ENCODE measurements at regions not wholly inside any gene's neighbourhood (a gene's known extent, or its start where the extent isn't known, plus 50 kb on each side); places are given as distances from the start of the nearest gene placed in this dataset.
"Not testable (repeated sequence)": the region's sequence is repeated elsewhere in the genome, so short reads cannot be mapped to it uniquely, and the experiment has no call there.

DNA sequence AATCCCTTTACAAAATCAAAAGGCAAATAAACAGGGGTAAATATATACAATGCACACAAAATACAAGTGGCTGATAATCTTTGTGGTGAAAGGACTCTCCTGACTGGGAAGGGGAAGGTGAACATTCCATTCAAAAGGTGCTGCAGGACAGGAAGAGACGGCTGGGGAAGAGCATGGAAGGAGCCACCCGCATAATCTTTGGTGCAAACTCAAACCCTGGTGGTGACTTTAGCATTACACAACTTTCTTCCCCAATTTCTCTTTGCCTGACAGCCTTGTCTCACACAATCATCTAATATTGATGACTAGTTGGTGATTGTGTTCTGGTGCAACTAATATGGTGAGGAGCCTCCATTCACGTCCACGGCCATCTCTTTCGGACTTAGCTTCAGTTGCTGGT is 117.0 kb upstream of the EGFR start:
- no peak for DNase-seq

DNA sequence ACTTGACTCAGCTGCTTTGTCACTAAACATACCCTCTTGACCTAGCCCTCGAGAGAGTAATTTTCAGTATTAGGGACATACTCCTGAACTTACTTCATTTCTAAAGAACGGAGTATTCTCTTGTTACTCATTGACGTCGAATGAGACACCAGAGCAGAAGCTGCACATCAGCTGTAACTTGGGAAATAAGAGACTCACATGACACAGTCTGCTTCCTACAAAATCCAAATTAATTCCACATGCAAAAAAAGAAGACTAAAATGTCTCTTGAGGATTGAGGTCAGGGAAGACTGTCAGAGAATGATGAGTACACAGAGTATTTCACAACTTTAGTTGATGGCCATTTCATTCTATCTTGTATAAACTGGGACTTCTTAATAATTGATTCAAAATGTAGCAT is 114.7 kb upstream of the EGFR start:
- DNase-seq: no peak

DNA sequence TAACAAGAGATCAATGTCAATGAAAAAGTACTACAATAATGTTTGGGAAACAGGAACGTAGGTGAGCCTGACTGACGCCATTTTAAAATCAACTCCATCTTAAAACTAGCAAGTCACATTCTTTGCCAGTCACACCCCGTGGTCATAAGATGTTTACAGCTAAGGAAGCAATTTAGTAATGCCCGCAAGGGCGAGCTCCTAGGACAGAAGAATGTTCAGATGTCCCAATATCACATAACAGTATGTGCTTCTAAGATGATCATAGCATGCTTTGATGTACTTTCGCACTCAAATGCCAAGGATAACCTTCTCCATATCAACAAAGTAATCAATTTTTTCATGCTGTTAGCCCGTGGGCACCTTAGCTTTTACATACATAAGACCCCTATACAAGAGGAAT is 113.8 kb upstream of the EGFR start:
- no peak for DNase-seq

- no peak for DNase-seq
Measured at GRCh38 chr7:54906963-54907362, 111.9 kb upstream of the EGFR start.

DNA sequence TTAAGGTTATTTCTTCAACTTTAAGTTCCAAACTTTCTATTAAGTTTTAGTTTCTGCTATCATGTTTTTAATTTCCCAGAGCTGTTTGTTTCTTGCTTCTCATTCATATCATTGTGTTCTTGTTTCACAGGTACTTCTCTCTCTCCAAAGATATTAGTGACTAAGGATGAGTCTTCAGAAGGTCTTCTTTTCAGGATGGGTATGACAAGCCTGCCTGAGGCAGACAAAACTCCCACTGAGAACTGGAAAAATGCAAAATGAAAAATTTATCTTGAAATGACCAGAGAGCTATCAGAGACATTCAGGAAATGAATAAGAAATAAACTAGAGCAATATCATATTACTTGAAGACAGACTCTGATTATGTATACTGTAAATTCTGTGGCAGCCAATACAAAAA is 110.8 kb upstream of the EGFR start:
- DNase-seq: no peak

GRCh38 chr7:54908760-54909438 is 109.9 kb upstream of the EGFR start:
- no peak for DNase-seq

DNA sequence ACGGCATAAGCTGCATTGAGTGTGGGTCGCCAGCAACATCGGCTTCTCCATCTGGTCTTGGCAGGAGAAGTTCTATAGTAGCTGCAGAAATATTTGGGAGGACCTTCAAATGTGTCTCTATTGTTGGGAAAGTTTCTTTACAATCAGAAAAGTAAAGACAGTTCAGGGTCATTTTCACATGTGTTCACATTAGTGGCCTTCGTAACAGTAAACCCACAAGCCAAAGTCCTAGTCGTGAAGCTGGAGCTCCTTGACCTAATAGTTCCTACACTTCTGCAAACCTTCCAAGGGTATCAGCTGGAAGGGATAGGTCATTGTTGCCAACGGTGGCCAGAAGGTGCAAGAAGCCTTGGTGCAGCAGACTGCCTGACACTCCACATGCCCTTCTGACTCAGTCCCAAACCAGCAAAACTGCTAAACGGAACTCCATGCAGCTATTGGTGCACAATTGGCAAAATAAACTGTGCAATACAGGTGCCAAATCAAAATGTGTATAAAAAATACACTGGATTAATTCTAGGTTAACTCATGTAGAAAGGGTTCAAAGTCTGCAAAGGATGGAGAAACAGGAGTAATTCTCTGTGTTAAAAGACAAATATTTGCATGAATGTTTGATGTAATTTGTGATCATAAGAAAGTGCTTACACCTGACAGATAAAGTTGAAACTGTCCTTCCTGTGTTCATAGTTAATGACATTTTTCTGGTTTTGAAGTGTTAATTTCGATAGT is 102.8 kb upstream of the EGFR start:
- DNase-seq: no peak

GRCh38 chr7:54917613-54918391 is 101.0 kb upstream of the EGFR start:
- no peak for DNase-seq

DNA sequence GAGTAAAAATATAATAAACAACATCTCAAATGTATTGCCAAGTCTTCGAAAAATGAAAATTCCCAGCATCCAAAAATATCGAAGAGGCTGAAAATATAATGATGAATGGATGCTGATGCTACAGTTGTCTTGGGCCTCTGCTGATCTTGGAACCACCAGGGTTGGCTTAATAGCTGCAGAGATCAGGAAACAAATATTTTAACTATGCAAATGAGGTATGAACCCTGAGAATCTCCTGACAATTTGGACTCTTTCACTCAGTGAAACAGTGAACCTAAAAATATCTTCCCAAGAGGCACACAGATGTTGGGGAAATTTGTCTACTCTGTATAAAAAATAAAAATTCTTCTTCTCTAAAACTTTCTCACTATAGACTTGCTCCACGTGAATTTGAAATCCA is 97.7 kb upstream of the EGFR start:
- no peak for DNase-seq

DNA sequence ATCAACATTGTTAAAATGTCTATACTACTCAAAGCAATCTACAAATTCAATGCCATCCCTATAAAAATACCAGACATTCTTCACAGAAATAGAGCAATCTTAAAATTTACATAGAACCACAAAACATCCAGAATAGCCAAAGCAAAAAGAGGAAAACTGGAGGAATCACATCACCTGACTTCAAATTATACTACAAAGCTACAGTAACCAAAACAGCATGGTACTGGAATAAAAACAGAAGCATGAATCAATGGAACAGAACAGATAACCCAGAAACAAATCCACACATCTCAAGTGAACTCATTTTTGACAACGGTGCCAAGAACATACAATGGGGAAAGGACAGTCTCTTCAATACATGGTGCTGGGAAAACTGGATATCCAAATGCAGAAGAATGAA is 87.3 kb upstream of the EGFR start:
- DNase-seq: no peak

DNA sequence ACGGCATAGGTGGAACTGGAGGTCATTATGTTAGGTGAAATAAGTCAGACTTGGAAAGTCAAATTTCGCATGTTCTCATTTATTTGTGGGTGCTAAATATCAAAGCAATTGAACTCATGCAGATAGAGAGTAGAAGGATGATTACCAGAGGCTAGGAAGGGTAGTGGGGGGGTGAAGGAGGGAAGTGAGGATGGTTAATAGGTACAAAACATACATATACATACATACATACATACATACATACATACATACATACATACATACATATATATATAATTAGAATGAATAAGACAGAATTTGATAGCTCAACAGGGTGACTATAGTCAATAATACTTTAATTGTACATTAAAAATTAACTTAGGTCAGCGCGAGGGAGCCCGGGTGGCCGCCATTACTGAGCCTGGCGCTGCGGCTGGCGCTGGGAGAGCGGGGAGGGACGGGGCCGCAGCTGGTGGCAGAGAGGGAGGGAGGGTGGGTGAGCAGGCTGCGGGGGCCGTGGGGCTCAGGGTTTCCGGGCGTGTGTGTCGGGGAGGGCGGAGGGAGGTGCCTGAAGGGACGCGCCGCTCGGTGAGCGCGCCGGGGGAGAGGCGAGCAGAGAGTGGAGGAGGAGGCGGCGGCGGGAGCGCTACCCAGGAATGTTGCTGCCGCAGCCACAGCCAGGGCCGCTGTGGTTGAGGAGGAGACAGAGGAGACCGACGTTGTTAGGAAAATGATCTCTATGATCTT is 85.8 kb upstream of the EGFR start:
- no peak for DNase-seq

DNA sequence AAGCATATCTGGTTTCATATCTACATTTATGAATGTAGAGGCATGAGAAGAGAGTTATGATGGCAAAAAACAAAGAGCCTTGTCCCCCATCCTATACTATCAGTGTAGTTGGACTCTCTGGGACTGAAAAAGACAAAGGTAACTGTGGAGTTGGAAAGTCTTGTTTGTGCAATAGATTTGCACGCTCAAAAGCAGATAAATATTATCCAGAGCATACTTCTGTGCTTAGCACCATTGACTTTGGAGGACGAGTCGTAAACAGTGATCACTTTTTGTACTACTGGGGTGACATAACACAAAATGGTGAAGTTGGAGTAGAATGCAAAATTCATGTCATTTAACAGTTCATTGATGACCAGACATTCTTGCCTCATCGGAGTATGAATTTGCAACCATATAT is 85.2 kb upstream of the EGFR start:
- DNase-seq: no peak

GRCh38 chr7:54940748-54941147 is 78.1 kb upstream of the EGFR start:
- DNase-seq: no peak

DNA sequence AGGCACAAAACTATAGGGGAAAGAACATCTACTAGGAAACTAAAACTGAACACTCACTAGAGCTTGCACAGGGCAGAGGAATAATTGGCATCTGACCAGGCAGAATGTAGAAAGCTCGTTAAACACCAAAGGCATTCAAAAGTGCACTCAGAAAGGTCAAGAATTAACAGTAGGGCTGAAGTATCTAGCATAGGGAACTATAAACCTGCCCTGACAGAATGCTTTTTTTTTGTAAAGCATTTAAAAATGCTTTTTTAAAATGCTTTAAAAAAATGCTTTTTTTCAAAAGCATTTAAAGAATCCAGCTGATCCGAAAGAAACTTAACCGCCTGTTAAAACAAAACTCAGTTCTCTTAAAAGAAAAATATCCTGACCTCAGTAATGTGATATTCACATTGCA is 74.6 kb upstream of the EGFR start:
- DNase-seq: no peak

- DNase-seq: no peak
Measured at GRCh38 chr7:54946271-54946670, 72.5 kb upstream of the EGFR start.

DNA sequence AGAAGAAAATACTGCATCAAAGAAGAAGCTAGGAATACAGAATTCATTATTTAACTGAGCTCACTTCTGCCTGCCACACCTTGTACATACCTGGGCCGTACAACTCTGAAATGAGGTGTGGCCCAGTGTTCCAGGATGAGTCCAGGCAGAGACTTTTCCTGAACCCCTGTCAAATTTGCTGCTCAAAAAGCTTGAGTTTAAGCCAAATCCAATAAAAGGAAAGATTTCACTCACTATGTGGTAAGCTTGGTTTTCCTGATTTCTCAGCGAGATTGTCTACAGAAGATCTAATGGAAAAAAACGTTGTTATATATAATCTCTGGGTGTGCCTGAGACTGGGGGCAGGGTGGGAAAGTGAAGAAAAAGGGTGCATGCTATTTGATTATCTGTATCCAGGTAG is 72.1 kb upstream of the EGFR start:
- no peak for DNase-seq

GRCh38 chr7:54947266-54947665 is 71.6 kb upstream of the EGFR start:
- DNase-seq: no peak

DNA sequence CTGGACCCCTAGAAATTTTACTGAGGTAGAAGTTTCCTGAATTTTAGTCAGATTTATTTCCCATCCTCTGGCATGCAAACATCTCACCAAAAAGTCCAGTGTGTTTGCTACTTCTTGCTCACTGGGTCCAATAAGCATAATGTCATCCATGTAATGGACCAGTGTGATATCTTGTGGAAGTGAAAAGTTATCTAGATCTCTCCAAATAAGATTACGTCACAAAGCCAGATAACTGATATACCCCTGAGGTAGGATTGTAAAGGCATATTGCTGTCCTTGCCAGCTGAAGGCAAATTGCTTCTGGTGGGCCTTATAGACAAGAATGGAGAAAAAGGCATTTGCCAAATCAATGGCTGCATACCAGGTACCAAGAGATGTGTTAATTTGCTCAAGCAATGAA is 69.3 kb upstream of the EGFR start:
- DNase-seq: not testable (repeated sequence)

GRCh38 chr7:54955296-54955695 is 63.5 kb upstream of the EGFR start:
- DNase-seq: no peak

- DNase-seq: no peak
Measured at GRCh38 chr7:54955696-54956420, 63.0 kb upstream of the EGFR start.

GRCh38 chr7:54956865-54957264 is 62.0 kb upstream of the EGFR start:
- no peak for DNase-seq

GRCh38 chr7:54960517-54960916 is 58.3 kb upstream of the EGFR start:
- no peak for DNase-seq

GRCh38 chr7:54961391-54961790 is 57.4 kb upstream of the EGFR start:
- DNase-seq: no peak
